ENCODE measurements at regions not wholly inside any gene's neighbourhood (a gene's known extent, or its start where the extent isn't known, plus 50 kb on each side); places are given as distances from the start of the nearest gene placed in this dataset.
"Not testable (repeated sequence)": the region's sequence is repeated elsewhere in the genome, so short reads cannot be mapped to it uniquely, and the experiment has no call there.

DNA sequence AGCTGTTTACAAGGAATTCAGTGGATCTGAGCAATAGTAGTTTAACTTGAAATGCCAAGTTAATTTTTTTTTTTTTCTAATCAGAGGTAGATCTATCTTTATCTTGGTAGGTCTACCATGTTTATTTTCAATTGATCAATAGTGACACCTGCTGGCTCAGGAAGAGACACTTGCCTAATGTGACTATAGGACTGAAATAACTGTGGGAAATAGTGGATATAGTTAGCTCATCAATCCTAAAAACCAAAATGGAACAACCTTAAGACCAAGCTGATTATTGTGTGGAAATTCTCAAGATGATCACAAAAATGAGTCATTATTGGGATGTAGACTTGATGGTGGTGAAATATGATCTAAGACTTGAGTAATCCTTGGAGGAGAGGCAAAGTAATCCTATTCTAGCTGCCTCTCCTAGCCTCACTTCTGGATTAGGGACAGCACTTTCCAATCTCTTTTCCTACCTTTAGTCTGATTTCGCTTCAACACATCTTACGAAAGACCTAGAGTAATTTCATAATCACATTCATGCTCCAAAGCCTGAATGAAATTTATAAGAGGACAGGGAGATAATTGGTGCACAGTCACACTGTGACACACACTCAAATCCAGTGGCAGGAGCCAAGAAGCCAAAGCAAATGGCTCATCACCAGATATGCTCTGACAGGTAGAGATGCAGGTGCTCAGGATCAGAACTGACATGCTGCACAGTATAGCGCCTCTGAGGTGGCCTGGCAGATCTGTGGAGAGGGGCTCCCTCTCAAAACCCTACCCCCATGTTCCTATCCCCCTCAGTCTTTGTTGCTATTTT lies 156.3 kb downstream of the HMHB1 start:
- H3K4me1 ChIP-seq (ENCODE audit: insufficient read depth, insufficient read length): no peaks in the 10 kb centered on the region
- H3K27me3 ChIP-seq (ENCODE audit: insufficient read depth, insufficient read length): no peaks in the 10 kb centered on the region
- TF ChIP-seq SUZ12 (IDR thresholded peaks at IDR 0.05; ENCODE audit: extremely low read depth, insufficient read depth, insufficient read length) (no peak), ZNF274 (IDR thresholded peaks at IDR 0.05; ENCODE audit: low read depth, low read length) (no peak), YY1 (IDR thresholded peaks at IDR 0.05; ENCODE audit: insufficient read depth, insufficient read length) (no peak)
- no peaks in the 10 kb centered on the region for H3K9me3 ChIP-seq (ENCODE audit: insufficient read depth, low read length)
- no peak overlapping the region for H3K9ac ChIP-seq (ENCODE audit: insufficient read length, low read depth)
- H3K4me3 ChIP-seq (ENCODE audit: insufficient read length, low read depth): no peak overlapping the region
- H3K36me3 ChIP-seq (ENCODE audit: insufficient read depth, insufficient read length, low read length): no peaks in the 10 kb centered on the region
- peak; percentile 13 for DNase-seq (ENCODE audit: low read depth, low spot score)

- Histone ChIP-seq H3K27me3 (ENCODE audit: insufficient read depth, insufficient read length) (no peaks in the 10 kb centered on the region), H3K36me3 (ENCODE audit: insufficient read depth, insufficient read length, low read length) (no peaks in the 10 kb centered on the region), H3K9ac (ENCODE audit: insufficient read length, low read depth) (no peak overlapping the region), H3K4me1 (ENCODE audit: insufficient read depth, insufficient read length) (no peaks in the 10 kb centered on the region), H3K4me3 (ENCODE audit: insufficient read length, low read depth) (no peak overlapping the region), H3K9me3 (ENCODE audit: insufficient read depth, low read length) (no peaks in the 10 kb centered on the region)
- TF ChIP-seq SUZ12 (IDR thresholded peaks at IDR 0.05; ENCODE audit: extremely low read depth, insufficient read depth, insufficient read length) (no peak), ZNF274 (IDR thresholded peaks at IDR 0.05; ENCODE audit: low read depth, low read length) (no peak)
- no peak for DNase-seq (ENCODE audit: low read depth, low spot score)
Observed at GRCh38 chr5:143970159-143970558, 158.2 kb downstream of the HMHB1 start.

GRCh38 chr5:143972068-143972467 lies 160.1 kb downstream of the HMHB1 start:
- H3K9me3 ChIP-seq (ENCODE audit: insufficient read depth, low read length): no peaks in the 10 kb centered on the region
- H3K9ac ChIP-seq (ENCODE audit: insufficient read length, low read depth): no peak overlapping the region
- DNase-seq (ENCODE audit: low read depth, low spot score): no peak
- H3K36me3 ChIP-seq (ENCODE audit: insufficient read depth, insufficient read length, low read length): no peaks in the 10 kb centered on the region
- H3K4me3 ChIP-seq (ENCODE audit: insufficient read length, low read depth): no peak overlapping the region
- no peaks in the 10 kb centered on the region for H3K4me1 ChIP-seq (ENCODE audit: insufficient read depth, insufficient read length)
- TF ChIP-seq ZNF274 (IDR thresholded peaks at IDR 0.05; ENCODE audit: low read depth, low read length): no peak
- no peak for TF ChIP-seq SUZ12 (IDR thresholded peaks at IDR 0.05; ENCODE audit: extremely low read depth, insufficient read depth, insufficient read length)
- TF ChIP-seq YY1 (IDR thresholded peaks at IDR 0.05; ENCODE audit: insufficient read depth, insufficient read length): no peak
- no peaks in the 10 kb centered on the region for H3K27me3 ChIP-seq (ENCODE audit: insufficient read depth, insufficient read length)

DNA sequence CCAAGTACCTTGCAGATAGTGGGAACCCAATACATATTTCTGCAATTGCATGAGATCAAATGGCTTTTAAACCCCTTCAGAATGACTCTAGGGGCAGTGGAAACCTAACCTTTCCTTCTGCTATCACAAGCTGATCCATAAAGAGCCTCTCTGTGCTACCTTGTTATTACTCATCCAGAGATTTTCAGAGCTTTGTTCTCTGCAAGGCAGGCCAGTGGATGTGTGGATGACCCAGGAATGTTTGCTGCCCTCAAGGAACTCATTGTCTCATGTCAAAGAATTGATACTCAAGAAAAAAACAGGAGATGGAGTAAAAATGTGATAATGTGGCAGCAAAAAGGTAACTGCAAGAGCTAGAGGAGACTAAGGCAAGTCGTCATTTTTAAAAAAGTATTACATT lies 164.1 kb downstream of the HMHB1 start:
- Histone ChIP-seq H3K9me3 (ENCODE audit: insufficient read depth, low read length) (no peaks in the 10 kb centered on the region), H3K9ac (ENCODE audit: insufficient read length, low read depth) (no peak overlapping the region), H3K27me3 (ENCODE audit: insufficient read depth, insufficient read length) (no peaks in the 10 kb centered on the region), H3K4me1 (ENCODE audit: insufficient read depth, insufficient read length) (no peaks in the 10 kb centered on the region), H3K36me3 (ENCODE audit: insufficient read depth, insufficient read length, low read length) (no peaks in the 10 kb centered on the region), H3K4me3 (ENCODE audit: insufficient read length, low read depth) (no peak overlapping the region)
- no peak for TF ChIP-seq ZNF274 (IDR thresholded peaks at IDR 0.05; ENCODE audit: low read depth, low read length)
- TF ChIP-seq SUZ12 (IDR thresholded peaks at IDR 0.05; ENCODE audit: extremely low read depth, insufficient read depth, insufficient read length): no peak
- no peak for TF ChIP-seq YY1 (IDR thresholded peaks at IDR 0.05; ENCODE audit: insufficient read depth, insufficient read length)
- no peak for DNase-seq (ENCODE audit: low read depth, low spot score)

DNA sequence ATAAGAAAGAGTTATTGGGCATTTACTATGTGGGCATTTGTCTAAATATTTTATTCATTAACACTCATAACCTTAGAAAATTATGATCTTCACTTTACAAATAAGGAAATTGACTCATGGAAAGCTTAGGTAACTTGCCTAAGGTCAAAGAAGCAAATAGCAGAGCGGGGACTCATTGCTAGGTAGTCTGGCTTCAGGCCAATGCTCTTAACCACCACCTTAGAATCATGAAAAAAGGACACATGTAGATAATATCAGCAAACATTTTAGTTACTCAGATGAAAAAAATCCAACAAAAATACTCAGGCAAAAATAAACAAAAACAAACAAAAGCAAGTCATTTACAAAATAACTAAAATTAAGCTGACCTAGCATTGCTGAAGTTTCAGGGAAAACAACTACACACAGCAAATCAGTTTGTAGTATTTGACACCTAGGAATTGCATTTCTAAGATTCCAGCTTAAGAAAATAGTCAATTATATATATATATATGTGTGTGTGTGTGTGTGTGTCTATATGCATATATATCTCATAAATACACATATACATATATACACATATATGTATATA lies 166.0 kb downstream of the HMHB1 start:
- no peaks in the 10 kb centered on the region for H3K27me3 ChIP-seq (ENCODE audit: insufficient read depth, insufficient read length)
- H3K36me3 ChIP-seq (ENCODE audit: insufficient read depth, insufficient read length, low read length): no peaks in the 10 kb centered on the region
- no peak for TF ChIP-seq ZNF274 (IDR thresholded peaks at IDR 0.05; ENCODE audit: low read depth, low read length)
- no peak for TF ChIP-seq SUZ12 (IDR thresholded peaks at IDR 0.05; ENCODE audit: extremely low read depth, insufficient read depth, insufficient read length)
- TF ChIP-seq YY1 (IDR thresholded peaks at IDR 0.05; ENCODE audit: insufficient read depth, insufficient read length): no peak
- no peak overlapping the region for H3K9ac ChIP-seq (ENCODE audit: insufficient read length, low read depth)
- H3K4me3 ChIP-seq (ENCODE audit: insufficient read length, low read depth): no peak overlapping the region
- H3K4me1 ChIP-seq (ENCODE audit: insufficient read depth, insufficient read length): no peaks in the 10 kb centered on the region
- no peak for DNase-seq (ENCODE audit: low read depth, low spot score)
- no peaks in the 10 kb centered on the region for H3K9me3 ChIP-seq (ENCODE audit: insufficient read depth, low read length)

GRCh38 chr5:143979044-143979690 lies 167.2 kb downstream of the HMHB1 start:
- no peaks in the 10 kb centered on the region for H3K4me1 ChIP-seq (ENCODE audit: insufficient read depth, insufficient read length)
- H3K9ac ChIP-seq (ENCODE audit: insufficient read length, low read depth): no peak overlapping the region
- H3K9me3 ChIP-seq (ENCODE audit: insufficient read depth, low read length): no peaks in the 10 kb centered on the region
- H3K27me3 ChIP-seq (ENCODE audit: insufficient read depth, insufficient read length): no peaks in the 10 kb centered on the region
- H3K36me3 ChIP-seq (ENCODE audit: insufficient read depth, insufficient read length, low read length): no peaks in the 10 kb centered on the region
- DNase-seq (ENCODE audit: low read depth, low spot score): no peak
- no peak overlapping the region for H3K4me3 ChIP-seq (ENCODE audit: insufficient read length, low read depth)
- TF ChIP-seq SUZ12 (IDR thresholded peaks at IDR 0.05; ENCODE audit: extremely low read depth, insufficient read depth, insufficient read length) (no peak), YY1 (IDR thresholded peaks at IDR 0.05; ENCODE audit: insufficient read depth, insufficient read length) (no peak), ZNF274 (IDR thresholded peaks at IDR 0.05; ENCODE audit: low read depth, low read length) (no peak)

DNA sequence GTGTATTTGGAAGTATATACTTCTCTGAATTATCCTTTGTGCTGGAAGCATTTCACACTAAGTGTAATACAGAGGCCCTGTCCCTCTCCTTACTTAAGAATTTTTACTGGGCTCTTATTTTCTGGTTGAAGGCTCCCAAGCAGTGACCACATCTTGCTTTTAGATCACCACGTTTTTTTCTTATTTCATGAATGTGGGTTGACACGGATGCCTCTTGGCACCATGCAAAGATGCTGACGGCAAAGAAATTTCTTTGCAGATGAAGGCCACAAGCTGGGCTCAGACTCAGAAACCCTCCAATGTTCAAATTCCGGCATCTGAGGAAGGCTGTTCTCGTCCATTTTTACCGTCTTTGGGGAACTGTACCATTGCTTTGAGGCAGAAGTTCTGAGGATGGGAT lies 168.5 kb downstream of the HMHB1 start:
- TF ChIP-seq ZNF274 (IDR thresholded peaks at IDR 0.05; ENCODE audit: low read depth, low read length): no peak
- TF ChIP-seq SUZ12 (IDR thresholded peaks at IDR 0.05; ENCODE audit: extremely low read depth, insufficient read depth, insufficient read length): no peak
- no peak for TF ChIP-seq YY1 (IDR thresholded peaks at IDR 0.05; ENCODE audit: insufficient read depth, insufficient read length)
- Histone ChIP-seq H3K4me3 (ENCODE audit: insufficient read length, low read depth) (no peak overlapping the region), H3K9ac (ENCODE audit: insufficient read length, low read depth) (no peak overlapping the region), H3K36me3 (ENCODE audit: insufficient read depth, insufficient read length, low read length) (no peaks in the 10 kb centered on the region), H3K27me3 (ENCODE audit: insufficient read depth, insufficient read length) (no peaks in the 10 kb centered on the region), H3K4me1 (ENCODE audit: insufficient read depth, insufficient read length) (no peaks in the 10 kb centered on the region), H3K9me3 (ENCODE audit: insufficient read depth, low read length) (no peaks in the 10 kb centered on the region)
- no peak for DNase-seq (ENCODE audit: low read depth, low spot score)

DNA sequence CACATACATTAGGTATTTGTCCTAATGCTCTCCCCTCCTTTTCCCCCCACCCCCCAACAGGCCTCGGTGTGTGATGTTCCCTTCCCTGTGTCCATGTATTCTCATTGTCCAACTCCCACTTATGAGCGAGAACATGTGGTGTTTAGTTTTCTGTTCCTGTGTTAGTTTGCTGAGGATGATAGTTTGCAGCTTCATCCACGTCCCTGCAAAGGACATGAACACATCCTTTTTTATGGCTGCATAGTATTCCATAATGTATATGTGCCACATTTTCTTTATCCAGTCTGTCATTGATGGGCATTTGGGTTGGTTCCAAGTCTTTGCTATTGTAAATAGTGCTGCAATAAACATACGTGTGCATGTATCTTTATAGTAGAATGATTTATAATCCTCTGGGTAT lies 171.0 kb downstream of the HMHB1 start:
- H3K9ac ChIP-seq (ENCODE audit: insufficient read length, low read depth); H3K4me3 ChIP-seq (ENCODE audit: insufficient read length, low read depth); H3K9me3 ChIP-seq (ENCODE audit: insufficient read depth, low read length); DNase-seq (ENCODE audit: low read depth, low spot score); H3K36me3 ChIP-seq (ENCODE audit: insufficient read depth, insufficient read length, low read length); H3K4me1 ChIP-seq (ENCODE audit: insufficient read depth, insufficient read length); H3K27me3 ChIP-seq (ENCODE audit: insufficient read depth, insufficient read length): not testable (repeated sequence)
